ENCODE measurements at regions not wholly inside any gene's neighbourhood (a gene's known extent, or its start where the extent isn't known, plus 50 kb on each side); places are given as distances from the start of the nearest gene placed in this dataset.
"Not testable (repeated sequence)": the region's sequence is repeated elsewhere in the genome, so short reads cannot be mapped to it uniquely, and the experiment has no call there.

DNA sequence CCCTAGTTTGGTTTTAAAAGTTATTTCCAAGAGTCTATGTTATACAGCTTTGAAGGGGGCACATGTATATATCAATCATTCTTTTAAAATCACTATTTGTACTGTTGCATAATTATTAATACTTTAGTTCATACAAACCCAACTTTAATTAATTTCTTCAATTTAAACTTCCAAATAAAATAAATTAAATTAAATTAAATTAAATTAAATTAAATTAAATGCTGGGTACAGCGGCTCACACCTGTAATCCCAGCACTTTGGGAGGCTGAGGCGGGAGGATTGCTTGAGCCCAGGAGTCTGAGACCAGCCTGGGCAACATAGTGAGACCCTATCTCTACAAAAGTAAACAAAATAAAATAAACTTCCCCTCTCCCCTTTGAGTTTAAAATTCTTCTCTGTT lies 98.9 kb upstream of the MYO10 start:
- not testable (repeated sequence) for DNase-seq (ENCODE audit: low spot score)

DNA sequence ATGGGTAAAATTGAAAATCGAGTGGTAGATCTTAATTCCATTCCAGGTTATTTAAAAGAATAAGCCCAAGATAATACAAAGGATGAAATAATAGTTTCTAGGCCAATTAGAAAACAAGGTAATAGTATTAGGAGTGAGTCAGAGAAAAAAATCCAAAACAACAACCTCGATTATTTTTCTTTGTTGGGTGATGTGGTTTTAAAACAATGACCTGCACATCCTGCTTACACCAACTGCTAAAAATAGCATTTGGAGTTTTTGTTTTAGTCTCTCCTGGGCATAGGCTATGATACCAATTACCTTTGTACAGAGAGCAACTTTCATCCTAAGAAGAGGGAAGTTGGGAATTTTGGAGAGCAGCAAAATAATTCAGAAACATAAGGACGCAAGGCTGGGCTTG lies 101.7 kb upstream of the MYO10 start:
- no peak for DNase-seq (ENCODE audit: low spot score)

DNA sequence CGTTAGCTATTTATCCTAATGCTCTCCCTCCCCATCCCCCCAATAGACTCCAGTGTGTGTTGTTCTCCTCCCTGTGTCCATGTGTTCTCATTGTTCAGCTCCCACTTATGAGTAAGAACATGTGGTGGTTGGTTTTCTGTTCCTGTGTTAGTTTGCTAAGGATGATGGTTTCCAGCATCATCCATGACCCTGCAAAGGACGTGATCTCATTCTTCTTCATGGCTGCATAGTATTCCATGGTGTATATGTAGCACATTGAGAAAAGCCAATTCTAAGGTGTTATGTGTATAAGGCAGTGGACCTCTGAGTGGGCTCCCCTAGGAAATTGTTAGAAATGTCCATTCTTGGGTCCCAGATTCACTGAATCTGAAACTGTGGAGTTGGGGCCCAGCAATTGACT lies 103.1 kb upstream of the MYO10 start:
- no peak for DNase-seq (ENCODE audit: low spot score)

DNA sequence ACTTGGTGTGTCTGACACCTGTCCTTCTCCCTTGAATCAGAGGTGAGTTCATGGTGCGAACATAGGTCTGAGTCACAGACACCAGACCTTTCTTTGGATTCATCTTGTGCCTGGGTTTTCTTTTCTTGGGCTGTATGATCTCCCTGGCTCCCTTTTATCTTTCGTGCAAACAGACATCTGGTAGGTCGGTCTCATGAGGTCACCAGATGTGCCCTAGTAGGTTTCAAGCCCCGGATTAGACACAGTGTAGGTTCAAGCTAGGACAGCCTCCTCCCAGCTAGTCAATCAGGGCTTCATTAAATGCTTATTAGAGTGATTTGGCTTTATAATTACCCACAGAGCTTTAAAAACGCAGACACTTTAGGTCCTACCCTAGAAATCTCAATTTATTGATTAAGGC lies 106.0 kb upstream of the MYO10 start:
- no peak for DNase-seq (ENCODE audit: low spot score)

DNA sequence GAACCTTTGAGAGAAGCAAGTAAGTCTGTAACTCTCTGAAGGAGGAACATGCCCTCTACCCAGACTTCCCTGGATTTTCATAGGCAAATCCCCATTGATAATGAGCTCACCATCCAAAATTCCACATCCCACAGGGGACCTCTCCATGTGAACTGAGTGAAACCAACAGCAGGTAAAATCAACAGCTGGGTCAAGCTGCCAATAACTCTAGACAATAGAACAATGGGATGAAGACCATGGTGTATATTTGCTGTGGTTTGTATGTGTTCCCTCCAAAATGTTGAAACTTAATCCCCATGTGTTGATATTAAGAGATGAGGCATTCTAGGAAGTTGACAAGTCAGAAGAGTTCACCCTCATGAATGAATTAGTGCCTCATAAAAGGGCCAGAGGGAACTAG lies 110.2 kb upstream of the MYO10 start:
- no peak for DNase-seq (ENCODE audit: low spot score)

DNA sequence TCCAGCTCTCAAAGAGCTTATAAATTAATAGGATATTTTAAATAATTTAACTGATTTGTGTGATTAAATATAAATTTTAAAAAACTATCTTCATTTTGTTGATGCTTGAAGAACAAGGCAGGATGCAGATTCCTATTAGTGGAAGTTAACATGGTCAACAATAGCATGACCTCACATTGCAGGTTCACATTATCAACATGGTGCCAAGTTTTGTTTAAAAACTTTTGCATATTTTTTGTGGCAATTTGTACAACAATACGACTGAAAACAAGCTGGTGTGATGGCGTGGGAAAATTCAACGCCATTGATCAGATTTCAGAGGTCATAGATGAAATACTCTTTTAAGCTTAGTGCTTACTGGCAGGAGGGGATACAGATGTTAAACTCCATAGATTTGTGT lies 114.1 kb upstream of the MYO10 start:
- DNase-seq (ENCODE audit: low spot score) = no peak

DNA sequence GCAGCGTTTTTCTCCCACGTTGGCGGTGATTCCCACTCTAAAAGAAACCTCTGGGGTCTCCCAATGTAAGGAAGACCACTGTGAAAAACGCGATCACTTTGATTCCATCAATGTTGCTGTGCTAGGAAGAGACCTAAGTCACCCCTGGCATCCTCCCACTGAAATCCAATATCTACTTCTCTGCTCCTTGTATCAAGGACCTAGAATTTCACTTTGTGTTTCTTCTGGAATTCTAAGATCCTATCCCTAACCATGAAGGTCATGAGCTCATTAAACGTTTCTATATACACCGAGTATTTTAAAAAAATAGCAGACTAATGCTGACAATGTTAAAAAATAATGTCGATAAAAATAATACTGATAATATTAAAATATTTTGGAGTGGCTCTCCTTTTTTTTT lies 118.8 kb upstream of the MYO10 start:
- no peak for DNase-seq (ENCODE audit: low spot score)

DNA sequence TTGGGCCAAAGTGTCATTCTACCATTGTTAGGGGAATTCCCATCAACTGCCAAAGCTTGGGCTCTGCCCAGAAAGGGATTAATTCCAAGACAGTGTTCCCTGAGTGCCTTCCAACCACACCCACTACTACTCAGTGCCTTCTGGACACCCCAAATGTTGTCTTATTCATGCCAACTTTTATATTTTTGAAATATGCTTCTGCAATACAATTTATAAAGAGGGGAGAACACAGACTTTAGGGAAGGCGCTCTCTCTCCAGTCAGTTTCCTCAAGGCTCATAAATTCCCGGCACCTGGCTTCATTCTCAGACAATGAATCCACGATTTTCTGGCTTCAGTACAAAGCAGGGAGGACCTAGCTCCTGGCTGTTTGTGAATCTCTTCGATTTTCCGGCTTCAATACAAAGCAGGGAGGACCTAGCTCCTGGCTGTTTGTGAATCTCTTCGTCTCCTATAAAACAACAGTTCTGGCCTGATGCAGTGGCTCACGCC lies 120.1 kb upstream of the MYO10 start:
- no peak for DNase-seq (ENCODE audit: low spot score)

DNA sequence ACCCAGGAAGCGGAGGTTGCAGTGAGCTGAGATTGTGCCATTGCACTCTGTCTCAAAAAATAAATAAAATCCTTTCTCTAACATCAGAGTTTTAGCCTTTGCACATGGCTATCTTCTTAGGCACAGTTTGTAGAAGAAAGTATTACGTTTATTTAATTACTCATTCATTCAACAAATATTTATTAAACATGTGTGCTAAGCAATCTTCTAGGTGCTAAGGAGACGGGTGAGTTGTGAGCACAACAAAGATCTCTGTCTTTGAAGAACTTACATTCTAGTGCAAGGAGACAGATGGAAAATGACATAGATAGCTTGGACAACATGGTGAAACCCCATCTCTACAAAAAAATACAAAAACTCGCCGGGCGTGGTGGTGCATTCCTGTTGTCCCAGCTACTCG lies 122.3 kb upstream of the MYO10 start:
- DNase-seq (ENCODE audit: low spot score) = no peak

DNA sequence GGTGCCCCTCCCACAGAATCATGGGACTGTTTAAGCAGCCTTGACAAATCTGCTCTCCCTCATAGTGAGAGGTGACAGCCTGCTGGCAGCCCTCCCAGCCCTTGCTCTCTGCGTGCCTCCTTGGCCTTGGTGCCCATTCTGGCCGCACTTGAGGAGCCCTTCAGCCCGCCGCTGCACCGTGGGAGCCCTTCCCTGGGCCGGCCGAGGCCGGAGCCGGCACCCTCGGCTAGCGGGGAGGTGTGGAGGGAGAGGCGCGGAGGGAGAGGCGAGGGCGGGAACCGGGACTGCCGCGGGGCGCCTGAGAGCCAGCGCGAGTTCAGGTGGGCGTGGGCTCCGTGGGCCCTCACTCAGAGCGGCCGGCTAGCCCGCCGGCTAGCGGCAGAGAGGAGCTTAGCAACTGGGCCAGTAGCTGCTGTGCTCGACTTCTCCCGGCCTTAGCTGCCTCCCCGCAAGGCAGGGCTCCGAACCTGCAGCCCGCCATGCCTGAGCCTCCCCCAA lies 125.9 kb upstream of the MYO10 start:
- DNase-seq (ENCODE audit: low spot score) = no peak

DNA sequence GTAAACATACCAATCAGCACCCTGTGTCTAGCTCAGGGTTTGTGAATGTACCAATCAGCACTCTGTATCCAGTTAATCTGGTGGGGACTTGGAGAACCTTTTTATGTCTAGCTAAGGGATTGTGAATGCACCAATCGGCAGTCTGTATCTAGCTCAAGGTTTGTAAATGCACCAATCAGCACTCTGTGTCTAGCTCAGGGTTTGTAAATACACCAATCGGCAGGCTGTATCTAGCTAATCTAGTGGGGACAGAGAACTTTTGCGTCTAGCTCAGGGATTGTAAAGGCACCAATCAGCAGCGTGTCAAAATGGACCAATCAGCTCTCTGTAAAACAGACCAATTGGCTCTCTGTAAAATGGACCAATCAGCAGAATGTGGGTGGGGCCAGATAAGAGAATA lies 126.7 kb upstream of the MYO10 start:
- DNase-seq (ENCODE audit: low spot score) = not testable (repeated sequence)

DNA sequence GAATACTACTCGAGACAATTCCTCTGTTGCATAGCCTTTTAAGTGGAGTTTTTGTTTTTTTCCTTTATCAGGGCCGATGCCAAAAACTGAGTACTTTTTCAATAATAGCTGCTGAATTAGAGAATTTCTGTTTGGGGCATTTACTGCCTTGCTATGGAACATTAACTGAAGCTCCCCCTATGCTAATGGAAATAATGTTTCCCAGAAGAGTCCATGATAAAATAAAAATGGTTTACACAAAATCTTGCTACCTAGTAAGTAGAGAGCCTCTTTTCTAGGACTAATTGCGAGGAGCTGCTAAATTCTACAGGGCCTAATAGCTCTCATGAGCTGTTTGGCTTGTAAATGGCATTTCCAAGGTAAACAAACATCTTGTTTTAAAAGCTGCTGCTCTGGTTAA lies 128.2 kb upstream of the MYO10 start:
- DNase-seq (ENCODE audit: low spot score) = no peak

DNA sequence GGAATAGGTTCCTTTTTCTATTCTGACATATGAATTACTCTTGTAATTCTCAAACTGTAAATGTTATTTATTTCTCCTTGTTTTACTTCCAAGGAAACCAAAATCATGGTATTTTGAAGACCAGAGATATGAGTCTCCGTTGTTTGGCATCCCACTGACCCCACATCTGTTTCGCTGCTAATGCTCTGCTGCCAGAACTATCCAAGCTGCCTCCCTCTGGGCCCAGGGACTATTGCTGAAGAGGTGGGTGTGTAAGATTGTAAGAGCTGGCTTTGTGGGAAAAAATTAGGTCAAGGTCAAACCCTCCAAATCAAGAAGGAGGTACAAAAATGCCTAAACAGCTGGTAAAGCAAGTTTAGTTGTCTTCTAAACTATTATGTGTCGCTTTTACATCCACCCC lies 129.4 kb upstream of the MYO10 start:
- no peak for DNase-seq (ENCODE audit: low spot score)

DNA sequence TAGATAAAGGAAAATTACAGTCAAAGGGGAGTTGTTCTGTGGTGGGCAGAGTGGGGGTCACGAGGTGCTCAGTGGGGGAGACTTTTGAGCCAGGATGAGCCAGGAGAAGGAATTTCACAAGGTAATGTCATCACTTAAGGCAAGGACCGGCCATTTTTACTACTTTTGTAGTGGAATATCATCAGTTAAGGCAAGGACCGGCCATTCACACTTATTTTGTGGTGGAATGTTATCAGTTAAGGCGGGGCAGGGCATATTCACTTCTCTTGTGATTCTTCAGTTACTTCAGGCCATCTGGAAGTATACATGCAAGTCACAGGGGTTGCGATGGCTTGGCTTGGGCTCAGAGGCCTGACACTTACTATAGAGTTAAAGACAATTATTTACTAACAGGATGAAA lies 129.9 kb upstream of the MYO10 start:
- DNase-seq (ENCODE audit: low spot score) = not testable (repeated sequence)

DNA sequence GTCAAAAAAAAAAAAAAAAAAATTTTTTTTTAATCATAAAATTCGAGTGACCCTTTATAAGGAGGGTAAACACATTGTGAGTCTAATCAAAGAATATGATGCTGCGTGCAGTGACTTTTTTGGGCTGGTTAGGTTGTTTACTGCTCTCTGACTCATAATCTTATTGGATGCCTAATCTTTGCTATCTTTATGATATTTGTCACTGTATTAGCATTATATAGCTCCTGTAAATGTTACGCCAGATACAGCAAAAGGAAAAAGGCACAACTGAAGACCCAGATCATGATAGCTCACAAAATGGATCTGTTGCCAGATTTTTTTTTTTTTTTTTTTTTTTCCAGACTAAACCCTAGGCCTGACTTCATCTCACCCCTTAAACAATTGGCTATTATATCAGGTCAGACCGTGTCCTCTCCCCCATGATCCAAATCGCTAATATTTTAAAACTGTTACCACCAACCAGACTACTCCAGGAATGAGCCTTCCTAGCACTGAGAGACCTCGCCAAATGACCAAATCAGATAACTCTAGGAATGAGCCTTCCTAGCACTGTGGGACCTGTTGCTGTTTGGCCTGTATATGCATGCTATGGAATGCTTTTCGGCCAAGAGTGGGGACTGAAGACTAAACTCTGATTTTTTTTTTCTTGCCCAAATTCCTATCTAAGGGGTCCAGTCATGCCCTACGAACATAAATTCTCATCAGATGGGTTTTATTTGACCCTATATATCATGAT lies 131.7 kb upstream of the MYO10 start:
- no peak for DNase-seq (ENCODE audit: low spot score)

DNA sequence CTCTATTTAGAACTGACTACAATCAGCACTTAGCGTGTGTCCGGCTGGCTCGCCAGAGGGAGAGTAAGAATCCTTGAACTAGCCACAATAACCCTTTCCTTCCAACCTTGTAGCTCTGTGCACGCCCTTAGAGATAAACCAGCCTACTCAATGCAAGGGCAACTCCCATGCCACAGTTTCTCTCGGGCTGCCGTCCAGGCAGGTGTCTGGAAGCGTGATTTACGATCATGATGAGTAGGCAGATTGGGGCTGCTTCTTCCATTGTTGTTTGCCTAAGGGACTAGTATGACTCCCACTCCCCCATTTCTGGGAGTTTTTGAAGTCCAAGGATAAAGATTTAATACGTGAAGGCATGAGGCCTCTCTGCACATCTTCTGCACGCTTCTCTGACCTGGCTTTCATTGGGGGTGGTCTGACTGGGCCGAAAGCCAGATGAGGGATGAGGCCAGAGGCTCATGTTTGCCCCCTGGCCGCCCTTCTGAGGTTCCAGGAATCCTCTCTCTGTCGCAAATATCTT lies 134.0 kb upstream of the MYO10 start:
- DNase-seq (ENCODE audit: low spot score) = no peak

DNA sequence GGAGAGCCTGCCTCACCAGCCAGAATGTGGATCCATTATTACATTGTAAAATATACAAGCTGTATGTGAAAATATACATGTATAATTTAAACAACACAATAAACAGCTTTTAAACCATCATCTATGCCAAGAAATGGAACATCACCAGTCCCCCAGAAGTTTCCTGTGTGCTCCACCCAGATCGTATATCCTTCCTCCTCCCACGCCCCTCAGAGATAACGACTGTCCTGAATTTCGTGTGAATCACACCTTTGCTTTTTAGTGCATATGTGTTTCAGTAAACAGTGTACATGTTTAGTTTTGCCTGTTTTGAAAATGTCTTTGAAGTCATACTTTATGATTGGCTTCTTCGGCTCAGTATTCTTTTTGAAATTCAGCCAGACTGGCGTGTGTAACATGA lies 134.6 kb upstream of the MYO10 start:
- no peak for DNase-seq (ENCODE audit: low spot score)

DNA sequence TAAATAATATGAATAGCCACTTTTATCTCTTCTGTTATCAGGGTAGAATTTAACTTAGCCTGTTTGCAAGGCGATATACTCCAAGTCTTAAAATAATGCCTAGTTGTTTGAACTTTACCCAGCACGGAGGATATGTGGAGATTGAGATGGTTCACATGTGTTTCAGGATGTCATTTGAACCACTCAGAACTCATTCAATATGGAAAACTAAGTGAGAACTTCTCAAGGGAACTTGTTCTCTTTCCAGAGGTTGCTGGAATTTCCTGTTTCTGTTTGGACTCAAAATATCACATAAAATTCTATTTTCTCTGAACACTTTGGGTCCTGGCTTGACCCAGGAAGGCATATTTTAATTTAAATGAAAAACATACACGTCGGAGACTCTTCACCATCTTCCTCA lies 139.1 kb upstream of the MYO10 start:
- no peak for DNase-seq (ENCODE audit: low spot score)

DNA sequence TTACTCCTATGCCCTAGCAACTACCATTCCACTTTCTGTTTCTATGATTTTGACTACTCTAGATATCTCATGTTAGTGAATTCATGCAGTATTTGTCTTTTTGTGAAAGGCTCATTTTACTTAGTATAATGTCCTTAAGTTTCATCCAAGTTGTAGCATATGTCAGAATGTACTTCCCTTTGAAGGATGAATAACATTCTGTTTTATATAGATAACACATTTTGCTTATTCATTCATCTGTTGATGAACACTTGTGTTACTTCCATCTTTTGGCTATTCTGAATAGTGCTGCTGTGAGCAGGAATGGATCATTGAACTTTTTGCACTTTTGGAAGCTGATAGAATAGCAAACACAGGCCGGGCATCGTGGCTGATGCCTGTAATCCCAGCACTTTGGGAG lies 140.2 kb upstream of the MYO10 start:
- no peak for DNase-seq (ENCODE audit: low spot score)

DNA sequence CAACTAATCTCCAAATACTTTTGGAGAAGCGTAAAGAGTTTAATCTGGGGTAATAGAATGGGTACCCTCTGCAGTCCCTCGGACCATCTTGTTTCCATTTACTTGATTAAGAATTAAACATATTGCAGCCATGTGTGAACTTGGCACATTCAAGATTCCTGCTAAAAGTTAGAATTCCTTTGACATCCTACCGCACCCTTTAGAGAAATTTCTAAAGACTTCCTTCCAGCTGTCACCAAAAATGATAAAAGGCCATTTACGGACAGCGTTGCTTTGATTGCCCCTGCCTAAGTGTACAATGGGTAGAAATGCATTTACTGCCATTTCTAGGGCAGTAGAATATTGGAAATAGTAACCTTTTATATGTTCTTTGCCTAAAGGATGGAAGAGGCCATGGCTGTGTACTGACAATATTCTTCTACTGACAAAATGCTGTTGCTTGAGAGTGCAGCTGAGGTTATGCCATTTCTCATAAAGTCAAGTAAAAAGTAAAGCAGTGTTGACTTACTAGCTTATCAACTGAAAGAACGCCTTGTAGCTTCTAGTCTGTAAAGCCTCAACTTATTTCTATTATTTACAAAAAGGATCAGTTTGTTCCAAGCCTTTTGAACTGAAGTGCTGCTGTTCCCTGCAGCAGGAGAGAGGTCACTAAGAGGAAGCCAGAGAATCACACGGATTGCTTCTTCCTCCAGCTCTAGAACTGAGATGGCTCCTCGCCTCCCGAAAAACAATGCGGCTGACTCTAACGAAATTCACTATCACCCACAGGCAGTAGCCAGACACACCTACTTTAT lies 139.8 kb upstream of the BASP1 start:
- no peak for DNase-seq (ENCODE audit: low spot score)

DNA sequence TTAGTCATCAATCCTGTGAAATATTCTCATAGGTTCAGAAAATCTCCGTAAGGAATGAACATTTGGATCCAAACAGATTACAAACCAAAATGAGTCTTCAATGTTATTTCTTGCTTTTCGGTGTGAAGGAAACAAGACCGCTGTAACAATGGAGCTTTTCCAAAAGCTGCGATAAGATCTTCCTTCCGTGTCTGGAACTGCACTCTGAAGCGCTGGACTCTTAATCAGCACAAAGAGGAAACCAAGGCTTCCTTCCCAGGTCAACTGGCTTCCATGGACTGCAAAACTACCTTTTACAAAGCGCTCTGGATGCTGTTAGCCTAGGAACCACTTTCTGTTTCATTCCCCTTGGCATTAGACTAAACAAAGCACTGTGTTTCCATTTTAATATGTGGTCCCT lies 137.9 kb upstream of the BASP1 start:
- no peak for DNase-seq (ENCODE audit: low spot score)

DNA sequence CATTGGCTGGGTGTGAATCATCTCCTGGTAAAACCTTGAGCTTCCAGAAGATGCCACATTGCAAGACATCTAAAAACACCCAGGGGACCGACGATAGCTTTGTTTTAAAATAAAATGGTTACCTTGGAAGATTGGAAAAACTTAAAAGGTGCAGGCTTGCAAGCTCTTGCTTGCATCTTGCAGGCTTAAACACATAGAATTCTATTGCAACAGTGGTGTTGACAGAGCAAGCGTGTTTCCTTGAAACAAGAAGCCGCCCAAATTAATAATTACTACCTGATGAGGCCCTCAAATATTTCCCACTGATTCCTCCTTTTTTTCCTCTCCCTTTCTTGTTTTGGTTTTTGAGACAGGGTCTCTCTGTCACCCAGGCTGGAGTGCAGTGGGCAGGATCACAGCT lies 137.1 kb upstream of the BASP1 start:
- DNase-seq (ENCODE audit: low spot score) = no peak

DNA sequence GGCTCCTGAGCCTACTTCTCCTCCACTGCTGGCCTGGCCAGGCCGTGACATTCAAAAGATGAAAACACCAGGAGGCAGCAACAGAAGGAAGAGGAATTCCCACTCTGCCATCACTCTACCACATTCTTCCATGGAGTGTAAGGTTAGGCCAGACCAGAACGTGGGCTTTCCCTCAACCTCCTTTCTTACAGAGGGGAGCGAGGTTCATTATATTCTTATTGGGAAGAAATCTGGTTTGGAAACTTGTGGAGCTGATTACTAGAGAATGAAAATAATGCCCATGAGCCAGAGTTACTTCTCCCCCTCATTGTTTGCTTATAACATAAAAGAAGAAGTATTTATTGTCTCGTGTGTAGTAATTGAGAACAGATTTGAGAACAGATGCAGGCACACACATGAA lies 136.3 kb upstream of the BASP1 start:
- DNase-seq (ENCODE audit: low spot score) = no peak

Data from COLO829 (cell line).